ENCODE measurements at regions not wholly inside any gene's neighbourhood (a gene's known extent, or its start where the extent isn't known, plus 50 kb on each side); places are given as distances from the start of the nearest gene placed in this dataset.
"Not testable (repeated sequence)": the region's sequence is repeated elsewhere in the genome, so short reads cannot be mapped to it uniquely, and the experiment has no call there.

DNA sequence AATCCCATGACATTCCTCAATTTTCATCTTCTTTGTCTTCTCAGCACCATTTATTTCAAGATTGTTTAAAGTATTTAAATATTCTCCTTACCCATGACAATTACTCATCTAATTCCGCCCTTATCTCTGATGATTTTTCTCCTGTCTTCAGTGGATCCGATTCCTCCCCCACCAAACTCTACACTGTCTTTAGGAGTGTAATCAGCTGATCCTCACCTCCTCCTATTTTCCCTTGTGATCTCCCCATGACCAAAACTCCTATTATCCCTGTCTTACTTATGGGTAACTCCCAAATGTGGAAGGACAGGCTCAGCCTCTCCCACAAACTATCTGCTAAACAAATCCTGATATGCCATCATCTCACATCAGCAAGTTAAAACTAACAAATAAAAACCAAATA, 335.3 kb upstream of the RUNX1 start:
- no peak overlapping the region for H3K4me3 ChIP-seq (ENCODE audit: low read length)
- no peak overlapping the region for H3K9ac ChIP-seq (ENCODE audit: low read length)
- no peaks in the 10 kb centered on the region for H3K9me3 ChIP-seq (ENCODE audit: control insufficient read depth, low read length)
- H3K27me3 ChIP-seq (ENCODE audit: control insufficient read depth, insufficient read depth, low read length) = no peaks in the 10 kb centered on the region
- no peaks in the 10 kb centered on the region for H3K4me1 ChIP-seq (ENCODE audit: control insufficient read depth, insufficient read depth, low read length)
- no peaks in the 10 kb centered on the region for H3K36me3 ChIP-seq (ENCODE audit: control insufficient read depth, insufficient read depth, low read length)

- no peaks in the 10 kb centered on the region for H3K9me3 ChIP-seq (ENCODE audit: control insufficient read depth, low read length)
- no peaks in the 10 kb centered on the region for H3K36me3 ChIP-seq (ENCODE audit: control insufficient read depth, insufficient read depth, low read length)
- H3K27me3 ChIP-seq (ENCODE audit: control insufficient read depth, insufficient read depth, low read length) = no peaks in the 10 kb centered on the region
- H3K4me1 ChIP-seq (ENCODE audit: control insufficient read depth, insufficient read depth, low read length) = no peaks in the 10 kb centered on the region
- H3K4me3 ChIP-seq (ENCODE audit: low read length) = no peak overlapping the region
- H3K9ac ChIP-seq (ENCODE audit: low read length) = no peak overlapping the region
Measured at GRCh38 chr21:35382696-35383095, 333.6 kb upstream of the RUNX1 start.

- Histone ChIP-seq H3K9me3 (ENCODE audit: control insufficient read depth, low read length) (no peaks in the 10 kb centered on the region), H3K36me3 (ENCODE audit: control insufficient read depth, insufficient read depth, low read length) (no peaks in the 10 kb centered on the region), H3K27me3 (ENCODE audit: control insufficient read depth, insufficient read depth, low read length) (no peaks in the 10 kb centered on the region), H3K4me1 (ENCODE audit: control insufficient read depth, insufficient read depth, low read length) (no peaks in the 10 kb centered on the region), H3K4me3 (ENCODE audit: low read length) (no peak overlapping the region), H3K9ac (ENCODE audit: low read length) (no peak overlapping the region)
Measured at GRCh38 chr21:35381743-35382310, 332.7 kb upstream of the RUNX1 start.

- H3K9ac ChIP-seq (ENCODE audit: low read length); H3K27me3 ChIP-seq (ENCODE audit: control insufficient read depth, insufficient read depth, low read length); H3K9me3 ChIP-seq (ENCODE audit: control insufficient read depth, low read length); H3K4me3 ChIP-seq (ENCODE audit: low read length); H3K36me3 ChIP-seq (ENCODE audit: control insufficient read depth, insufficient read depth, low read length); H3K4me1 ChIP-seq (ENCODE audit: control insufficient read depth, insufficient read depth, low read length): not testable (repeated sequence)
Measured at GRCh38 chr21:35380304-35380703, 331.2 kb upstream of the RUNX1 start.

- H3K9ac ChIP-seq (ENCODE audit: low read length) = no peak overlapping the region
- no peaks in the 10 kb centered on the region for H3K9me3 ChIP-seq (ENCODE audit: control insufficient read depth, low read length)
- H3K4me3 ChIP-seq (ENCODE audit: low read length) = no peak overlapping the region
- H3K36me3 ChIP-seq (ENCODE audit: control insufficient read depth, insufficient read depth, low read length) = no peaks in the 10 kb centered on the region
- H3K4me1 ChIP-seq (ENCODE audit: control insufficient read depth, insufficient read depth, low read length) = no peaks in the 10 kb centered on the region
- H3K27me3 ChIP-seq (ENCODE audit: control insufficient read depth, insufficient read depth, low read length) = no peaks in the 10 kb centered on the region
Measured at GRCh38 chr21:35378881-35379280, 329.8 kb upstream of the RUNX1 start.

DNA sequence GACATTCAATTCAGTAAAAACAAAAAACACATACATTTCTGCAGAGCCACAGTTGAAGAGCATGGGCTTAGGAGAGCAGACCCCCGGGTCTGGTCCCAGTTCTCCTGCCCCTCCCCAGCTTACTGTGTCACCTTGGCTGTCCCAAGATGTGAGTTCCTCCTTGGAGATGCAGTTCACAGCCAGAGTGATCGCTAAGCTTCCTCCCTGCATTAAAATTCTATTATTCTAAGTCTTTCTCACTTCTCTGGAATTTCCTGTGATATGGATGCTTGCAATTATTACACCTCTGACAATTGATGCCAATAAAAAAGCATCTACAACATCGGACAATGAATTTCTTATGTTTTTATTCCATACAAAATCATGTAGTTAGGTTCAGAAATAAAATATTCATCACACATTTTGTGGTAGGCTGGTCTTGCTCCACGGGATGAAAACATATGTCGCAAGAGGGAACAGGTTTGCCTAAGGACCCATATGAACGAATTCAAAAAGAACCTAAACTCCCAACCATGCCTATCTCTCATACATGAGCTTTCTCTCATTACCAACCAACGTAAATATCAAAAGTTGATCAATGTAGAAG, 328.5 kb upstream of the RUNX1 start:
- Histone ChIP-seq H3K9me3 (ENCODE audit: control insufficient read depth, low read length) (no peaks in the 10 kb centered on the region), H3K27me3 (ENCODE audit: control insufficient read depth, insufficient read depth, low read length) (no peaks in the 10 kb centered on the region), H3K36me3 (ENCODE audit: control insufficient read depth, insufficient read depth, low read length) (no peaks in the 10 kb centered on the region), H3K4me1 (ENCODE audit: control insufficient read depth, insufficient read depth, low read length) (no peaks in the 10 kb centered on the region), H3K9ac (ENCODE audit: low read length) (no peak overlapping the region), H3K4me3 (ENCODE audit: low read length) (no peak overlapping the region)

DNA sequence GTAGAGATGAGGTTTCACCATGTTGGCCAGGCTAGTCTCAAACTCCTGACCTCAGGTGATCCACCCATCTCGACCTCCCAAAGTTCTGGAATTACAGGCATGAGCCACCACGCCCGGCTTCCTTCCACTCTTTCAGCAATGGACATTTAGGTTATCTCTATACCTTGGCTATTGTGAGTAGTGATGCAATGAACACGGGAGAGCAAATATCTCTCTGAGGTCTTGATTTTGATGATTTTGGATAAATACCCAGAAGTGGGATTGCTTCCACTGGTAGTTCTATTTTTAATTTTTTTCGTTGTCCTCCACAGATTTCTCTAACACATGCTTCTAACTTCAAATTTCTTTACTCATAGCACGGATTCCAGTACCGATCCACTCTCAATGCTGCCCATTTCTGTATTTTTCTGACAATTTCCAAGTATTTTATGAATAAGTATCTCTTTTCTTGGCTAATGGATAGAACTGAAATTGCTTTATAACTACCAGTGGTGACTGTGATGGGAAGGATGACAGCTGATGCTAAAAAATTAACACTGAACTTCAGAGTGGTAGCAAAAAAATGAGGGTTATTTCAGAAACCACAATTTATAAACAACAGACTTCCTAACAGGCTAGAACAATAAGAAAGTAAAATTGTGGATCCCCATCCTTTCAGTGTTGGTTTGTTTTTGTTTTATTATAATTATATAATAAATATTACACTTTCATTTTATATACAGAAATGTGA, 327.5 kb upstream of the RUNX1 start:
- no peaks in the 10 kb centered on the region for H3K4me1 ChIP-seq (ENCODE audit: control insufficient read depth, insufficient read depth, low read length)

GRCh38 chr21:35375115-35375514, 326.0 kb upstream of the RUNX1 start:
- no peaks in the 10 kb centered on the region for H3K27me3 ChIP-seq (ENCODE audit: control insufficient read depth, insufficient read depth, low read length)
- H3K4me3 ChIP-seq (ENCODE audit: low read length) = no peak overlapping the region
- no peaks in the 10 kb centered on the region for H3K4me1 ChIP-seq (ENCODE audit: control insufficient read depth, insufficient read depth, low read length)
- no peak overlapping the region for H3K9ac ChIP-seq (ENCODE audit: low read length)
- H3K9me3 ChIP-seq (ENCODE audit: control insufficient read depth, low read length) = no peaks in the 10 kb centered on the region
- H3K36me3 ChIP-seq (ENCODE audit: control insufficient read depth, insufficient read depth, low read length) = no peaks in the 10 kb centered on the region

More for the DNA sequence above, 327.5 kb upstream of the RUNX1 start:
- no peak overlapping the region for H3K9ac ChIP-seq (ENCODE audit: low read length)
- no peaks in the 10 kb centered on the region for H3K36me3 ChIP-seq (ENCODE audit: control insufficient read depth, insufficient read depth, low read length)
- H3K9me3 ChIP-seq (ENCODE audit: control insufficient read depth, low read length) = no peaks in the 10 kb centered on the region
- no peak overlapping the region for H3K4me3 ChIP-seq (ENCODE audit: low read length)
- H3K27me3 ChIP-seq (ENCODE audit: control insufficient read depth, insufficient read depth, low read length) = no peaks in the 10 kb centered on the region

GRCh38 chr21:35373998-35374397, 324.9 kb upstream of the RUNX1 start:
- Histone ChIP-seq H3K36me3 (ENCODE audit: control insufficient read depth, insufficient read depth, low read length) (no peaks in the 10 kb centered on the region), H3K27me3 (ENCODE audit: control insufficient read depth, insufficient read depth, low read length) (no peaks in the 10 kb centered on the region), H3K4me1 (ENCODE audit: control insufficient read depth, insufficient read depth, low read length) (no peaks in the 10 kb centered on the region), H3K4me3 (ENCODE audit: low read length) (no peak overlapping the region), H3K9ac (ENCODE audit: low read length) (no peak overlapping the region), H3K9me3 (ENCODE audit: control insufficient read depth, low read length) (no peaks in the 10 kb centered on the region)

- H3K9me3 ChIP-seq (ENCODE audit: control insufficient read depth, low read length) = no peaks in the 10 kb centered on the region
- H3K27me3 ChIP-seq (ENCODE audit: control insufficient read depth, insufficient read depth, low read length) = no peaks in the 10 kb centered on the region
- H3K4me3 ChIP-seq (ENCODE audit: low read length) = no peak overlapping the region
- peaks cover 8% of the 10 kb centered on the region for H3K4me1 ChIP-seq (ENCODE audit: control insufficient read depth, insufficient read depth, low read length)
- no peak overlapping the region for H3K9ac ChIP-seq (ENCODE audit: low read length)
- H3K36me3 ChIP-seq (ENCODE audit: control insufficient read depth, insufficient read depth, low read length) = no peaks in the 10 kb centered on the region
Measured at GRCh38 chr21:35372201-35372600, 323.1 kb upstream of the RUNX1 start.

DNA sequence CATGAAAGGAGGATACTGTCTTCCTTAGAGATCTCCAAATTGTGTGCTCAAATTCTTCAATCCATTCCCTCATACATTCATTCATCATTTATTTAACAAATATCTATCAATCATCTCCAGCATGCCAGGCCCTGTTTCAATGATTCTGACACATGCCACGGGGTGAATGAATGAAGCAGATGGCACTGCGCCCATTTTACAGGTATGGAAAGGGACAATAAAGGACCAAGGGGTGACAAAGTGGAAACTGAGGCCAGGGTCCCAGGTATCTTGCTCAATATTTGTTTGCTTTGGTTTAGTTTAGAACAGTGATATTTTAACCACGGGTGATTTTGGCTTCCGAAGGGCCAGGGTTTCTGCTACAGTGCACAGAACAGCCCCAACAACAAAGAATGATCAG, 321.6 kb upstream of the RUNX1 start:
- Histone ChIP-seq H3K4me3 (ENCODE audit: low read length) (no peak overlapping the region), H3K4me1 (ENCODE audit: control insufficient read depth, insufficient read depth, low read length) (peaks cover 9% of the 10 kb centered on the region), H3K27me3 (ENCODE audit: control insufficient read depth, insufficient read depth, low read length) (no peaks in the 10 kb centered on the region), H3K9me3 (ENCODE audit: control insufficient read depth, low read length) (no peaks in the 10 kb centered on the region), H3K9ac (ENCODE audit: low read length) (no peak overlapping the region), H3K36me3 (ENCODE audit: control insufficient read depth, insufficient read depth, low read length) (no peaks in the 10 kb centered on the region)

DNA sequence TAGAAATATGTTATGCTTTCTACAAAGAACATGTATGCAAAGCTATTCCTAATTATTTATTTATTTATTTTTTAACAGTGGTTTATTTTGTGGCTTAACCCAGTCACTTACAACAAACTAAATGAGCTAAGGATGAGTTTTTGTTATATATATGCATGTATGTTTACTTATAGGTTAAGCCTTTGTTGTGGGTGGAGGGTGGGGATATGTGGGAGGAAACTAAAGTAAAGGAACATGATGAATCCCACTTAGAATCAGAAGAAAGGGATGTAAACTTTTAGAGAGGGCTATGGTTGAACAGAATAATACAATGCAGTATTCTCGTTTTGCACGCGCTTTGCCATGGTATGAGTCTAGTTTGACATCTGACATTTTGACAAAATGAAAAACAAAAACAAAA, 321.0 kb upstream of the RUNX1 start:
- H3K4me1 ChIP-seq (ENCODE audit: control insufficient read depth, insufficient read depth, low read length) = peaks cover 9% of the 10 kb centered on the region
- H3K9ac ChIP-seq (ENCODE audit: low read length) = no peak overlapping the region
- H3K9me3 ChIP-seq (ENCODE audit: control insufficient read depth, low read length) = no peaks in the 10 kb centered on the region
- H3K27me3 ChIP-seq (ENCODE audit: control insufficient read depth, insufficient read depth, low read length) = no peaks in the 10 kb centered on the region
- no peak overlapping the region for H3K4me3 ChIP-seq (ENCODE audit: low read length)
- no peaks in the 10 kb centered on the region for H3K36me3 ChIP-seq (ENCODE audit: control insufficient read depth, insufficient read depth, low read length)
